Adrenal gland (tissue), 9 donors: ENCODE measurements at regions not wholly inside any gene's neighbourhood (a gene's known extent, or its start where the extent isn't known, plus 50 kb on each side); places are given as distances from the start of the nearest gene placed in this dataset.
"Not testable (repeated sequence)": the region's sequence is repeated elsewhere in the genome, so short reads cannot be mapped to it uniquely, and the experiment has no call there.

Experiments used
- DNase-seq, 7 donors: peaks; one replicate each; pipeline ENCODE4 v3.0.0-alpha.2; 2019 to 2020
- H3K27ac ChIP-seq, 5 donors: fragments of 200-600 bp; sonication (generic) in 4 of 5; 1 replicate in 3 of 5; 2 replicates in 2 of 5; pipeline versions ENCODE4 v1.5.1 to v1.8.0; 2016 to 2020; ENCODE audit warnings: mild to moderate bottlenecking in 1 of 5
- H3K27me3 ChIP-seq: fragments of 200-600 bp; 2 replicates; pipeline ENCODE4 v1.8.0; 2021
- H3K36me3 ChIP-seq, 2 donors: fragments of 200-600 bp; replicated peaks in 1 of 2; 1 replicate in 1 of 2; 2 replicates in 1 of 2; pipeline versions ENCODE4 v1.5.1 to v1.8.0; 2018 to 2022
- H3K4me1 ChIP-seq, 2 donors: fragments of 200-600 bp; replicated peaks in 1 of 2; 1 replicate in 1 of 2; 2 replicates in 1 of 2; pipeline versions ENCODE4 v1.5.1 to v1.8.0; 2018 to 2021
- H3K4me3 ChIP-seq, 4 donors: fragments of 200-600 bp; sonication (generic) in 3 of 4; one replicate each; pipeline ENCODE4 v1.5.1; 2016 to 2018
- H3K9me3 ChIP-seq, 3 donors: fragments of 200-600 bp; sonication (generic) in 1 of 3; replicated peaks in 1 of 3; 1 replicate in 2 of 3; 2 replicates in 1 of 3; pipeline versions ENCODE4 v1.5.1 to v1.8.0; 2016 to 2021
- POLR2A ChIP-seq, 2 donors: fragments of 450-650 bp; IDR thresholded peaks; one replicate each; pipeline ENCODE4 v1.6.1; 2017; ENCODE audit warnings: antibody characterized with exemption in 2 of 2, mild to moderate bottlenecking in 2 of 2, moderate library complexity in 1 of 2
- WGBS, 4 donors: extraction: QIAGEN DNeasy Blood & Tissue Kit in 2 of 4; methylation state at CpG; one replicate each; pipeline versions ENCODE4 v1.1.5 to v1.1.7; 2013 to 2017; 5-methylcytosine and 5-hydroxymethylcytosine counted together
- intact Hi-C, 2 donors: fragments of 100-400 bp; cut with DNase I; formaldehyde crosslinking; loops; one replicate each; pipeline versions ENCODE4 v1.14.1 to v1.15.0; 2022 to 2023
- TF ChIP-seq, protein P1 (sequence below), 6 experiments: fragments of 450-650 bp in 4 of 6; fragments of 200-600 bp in 2 of 6; sonication (generic) in 1 of 6; IDR thresholded peaks; 1 replicate in 5 of 6; 2 replicates in 1 of 6; pipeline versions ENCODE4 v1.5.1 to v1.8.0; 2016 to 2021; ENCODE audit warnings: antibody characterized with exemption in 6 of 6, mild to moderate bottlenecking in 2 of 6, moderate library complexity in 1 of 6
- donor health status: healthy with polysubstance abuse.
- donor health status: Bipolar disorder and iron deficiency.
- donor health status: DM: yes; HTN: yes; CAD: no.
- donor health status: DM: no; HTN: no; CAD: no.
- donor health status: DM: no; HTN: no; CAD: no.

DNA sequence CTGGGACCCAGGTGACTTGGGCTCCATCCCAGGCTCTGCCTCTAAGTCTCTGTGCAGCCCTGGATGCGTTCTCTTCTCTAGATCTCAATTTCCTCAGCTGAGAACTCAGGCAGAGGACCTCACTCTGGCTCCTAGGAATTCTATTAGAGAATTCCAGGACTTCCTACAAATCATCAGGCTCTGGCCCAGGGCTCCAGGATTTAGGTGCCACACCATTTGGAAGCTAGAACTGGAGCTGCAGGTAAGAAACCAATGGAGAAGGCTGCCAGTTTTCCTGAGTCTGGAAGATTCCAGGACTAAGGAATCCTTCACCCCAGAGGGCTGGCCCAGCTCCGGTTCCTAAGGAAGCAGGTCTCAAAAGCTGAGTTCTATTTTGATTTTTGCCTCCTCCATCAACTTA, 189.8 kb upstream of the CDH5 start:
- no peak for TF ChIP-seq POLR2A (IDR thresholded peaks at IDR 0.05)
- TF ChIP-seq, protein P1, sequence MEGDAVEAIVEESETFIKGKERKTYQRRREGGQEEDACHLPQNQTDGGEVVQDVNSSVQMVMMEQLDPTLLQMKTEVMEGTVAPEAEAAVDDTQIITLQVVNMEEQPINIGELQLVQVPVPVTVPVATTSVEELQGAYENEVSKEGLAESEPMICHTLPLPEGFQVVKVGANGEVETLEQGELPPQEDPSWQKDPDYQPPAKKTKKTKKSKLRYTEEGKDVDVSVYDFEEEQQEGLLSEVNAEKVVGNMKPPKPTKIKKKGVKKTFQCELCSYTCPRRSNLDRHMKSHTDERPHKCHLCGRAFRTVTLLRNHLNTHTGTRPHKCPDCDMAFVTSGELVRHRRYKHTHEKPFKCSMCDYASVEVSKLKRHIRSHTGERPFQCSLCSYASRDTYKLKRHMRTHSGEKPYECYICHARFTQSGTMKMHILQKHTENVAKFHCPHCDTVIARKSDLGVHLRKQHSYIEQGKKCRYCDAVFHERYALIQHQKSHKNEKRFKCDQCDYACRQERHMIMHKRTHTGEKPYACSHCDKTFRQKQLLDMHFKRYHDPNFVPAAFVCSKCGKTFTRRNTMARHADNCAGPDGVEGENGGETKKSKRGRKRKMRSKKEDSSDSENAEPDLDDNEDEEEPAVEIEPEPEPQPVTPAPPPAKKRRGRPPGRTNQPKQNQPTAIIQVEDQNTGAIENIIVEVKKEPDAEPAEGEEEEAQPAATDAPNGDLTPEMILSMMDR (IDR thresholded peaks at IDR 0.05) = no peak
- Histone ChIP-seq H3K4me1 (no peaks in the 10 kb centered on the region), H3K27ac (no peak overlapping the region), H3K36me3 (no peaks in the 10 kb centered on the region), H3K9me3 (no peaks in the 10 kb centered on the region), H3K4me3 (no peak overlapping the region), H3K27me3 (no peaks in the 10 kb centered on the region)
- WGBS, 4 donors = 90 to 96% (median 92%) methylated on average over 2 of the region's 2 CpGs
- intact Hi-C loops = no loop called here
- no peak for DNase-seq

DNA sequence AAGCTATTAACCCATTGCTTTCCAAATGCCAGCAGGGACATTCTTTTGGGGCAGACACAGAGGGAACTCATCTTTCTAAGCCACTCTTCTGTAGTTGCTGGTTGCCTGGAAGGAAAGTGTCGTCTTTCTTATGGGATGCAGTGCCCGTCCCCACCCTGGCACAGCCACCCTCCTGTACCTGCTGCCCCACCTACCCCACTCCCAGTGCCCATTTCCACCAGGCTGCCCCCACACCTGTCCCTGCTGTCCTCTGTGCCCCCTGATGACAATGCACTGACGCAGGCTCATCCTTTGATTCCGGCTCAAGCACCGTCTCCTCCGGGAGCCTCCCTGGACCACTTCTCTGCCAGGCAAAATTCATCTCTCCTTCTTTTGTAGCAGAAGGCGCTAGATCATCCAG, 190.4 kb upstream of the CDH5 start:
- Histone ChIP-seq H3K27ac (no peak overlapping the region), H3K4me1 (no peaks in the 10 kb centered on the region), H3K4me3 (no peak overlapping the region), H3K9me3 (no peaks in the 10 kb centered on the region), H3K36me3 (no peaks in the 10 kb centered on the region), H3K27me3 (no peaks in the 10 kb centered on the region)
- intact Hi-C loops = no loop called here
- WGBS, 4 donors = 87 to 95% (median 93%) methylated on average over 7 of the region's 7 CpGs
- no peak for TF ChIP-seq POLR2A (IDR thresholded peaks at IDR 0.05)
- TF ChIP-seq, protein P1 (IDR thresholded peaks at IDR 0.05) = no peak
- no peak for DNase-seq

DNA sequence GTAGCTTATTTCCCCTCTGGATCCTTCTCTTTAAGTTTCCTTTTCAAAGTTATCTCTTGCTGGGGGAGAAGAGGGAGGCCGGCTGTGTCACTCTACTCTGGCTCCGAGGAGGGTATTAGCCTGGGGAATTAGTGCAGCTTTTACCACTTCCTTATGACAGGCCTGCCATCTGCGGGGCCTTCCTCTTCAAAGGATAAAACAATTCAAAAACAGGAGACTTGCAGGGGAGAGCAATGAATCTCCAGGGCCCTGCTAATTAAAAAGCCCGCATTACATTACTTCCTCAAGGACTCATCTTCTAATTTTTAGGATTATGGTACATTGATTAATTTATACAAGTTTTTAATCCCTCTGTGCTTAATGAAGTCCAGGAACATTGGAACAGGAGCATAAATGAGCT, 190.9 kb upstream of the CDH5 start:
- Histone ChIP-seq H3K27ac (no peak overlapping the region), H3K4me1 (no peaks in the 10 kb centered on the region), H3K27me3 (no peaks in the 10 kb centered on the region), H3K4me3 (no peak overlapping the region), H3K9me3 (no peaks in the 10 kb centered on the region), H3K36me3 (no peaks in the 10 kb centered on the region)
- TF ChIP-seq, protein P1 (IDR thresholded peaks at IDR 0.05) = no peak
- TF ChIP-seq POLR2A (IDR thresholded peaks at IDR 0.05) = no peak
- intact Hi-C loops = no loop called here
- no peak for DNase-seq
- WGBS, 4 donors = 56 to 65% (median 64%) methylated on average over 4 of the region's 4 CpGs

DNA sequence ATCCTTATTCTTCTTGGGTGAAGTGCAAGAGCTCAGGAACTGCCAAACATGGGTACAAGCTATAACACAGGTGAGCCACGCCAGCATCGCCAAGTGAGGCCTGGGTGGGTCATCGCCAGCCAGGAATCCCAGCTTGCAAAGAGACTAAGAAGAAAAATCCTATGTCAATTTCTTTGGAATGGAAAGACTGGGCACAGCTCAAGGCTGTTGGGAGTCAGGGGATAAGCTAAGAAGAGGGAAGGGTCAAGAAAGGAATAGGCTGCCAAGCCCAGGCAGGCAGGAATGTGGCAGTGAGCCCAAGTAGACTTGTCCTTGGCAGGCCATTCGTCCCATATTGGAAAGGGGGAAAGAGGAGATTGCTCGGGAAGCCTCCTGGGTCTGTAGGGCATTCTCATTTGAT, 191.4 kb upstream of the CDH5 start:
- Histone ChIP-seq H3K4me1 (no peaks in the 10 kb centered on the region), H3K27me3 (no peaks in the 10 kb centered on the region), H3K9me3 (no peaks in the 10 kb centered on the region), H3K4me3 (no peak overlapping the region), H3K27ac (no peak overlapping the region), H3K36me3 (no peaks in the 10 kb centered on the region)
- DNase-seq = no peak
- 75 to 84% (median 81%) methylated on average over 5 of the region's 5 CpGs for WGBS, 4 donors
- intact Hi-C loops = no loop called here
- TF ChIP-seq POLR2A (IDR thresholded peaks at IDR 0.05) = no peak
- TF ChIP-seq, protein P1 (IDR thresholded peaks at IDR 0.05) = no peak

DNA sequence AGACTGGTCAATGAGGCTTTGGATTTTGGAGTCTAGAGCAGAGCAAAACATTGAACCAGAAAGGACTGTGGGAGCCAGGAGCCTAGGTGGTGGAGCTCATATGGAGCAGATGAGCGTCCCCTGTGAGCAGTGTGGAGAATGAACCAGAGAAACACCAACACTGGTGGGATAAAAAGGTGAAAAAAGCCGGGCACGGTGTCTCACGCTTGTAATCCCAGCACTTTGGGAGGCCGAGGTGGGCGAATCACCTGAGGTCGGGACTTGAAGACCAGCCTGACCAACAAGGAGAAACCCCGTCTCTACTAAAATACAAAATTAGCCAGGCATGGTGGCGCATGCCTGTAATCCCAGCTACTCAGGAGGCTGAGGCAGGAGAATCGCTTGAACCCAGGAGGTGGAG, 192.7 kb upstream of the CDH5 start:
- H3K27ac ChIP-seq, H3K4me3 ChIP-seq, DNase-seq, H3K9me3 ChIP-seq, H3K4me1 ChIP-seq, H3K36me3 ChIP-seq, intact Hi-C loops, H3K27me3 ChIP-seq: not testable (repeated sequence)
- WGBS, 4 donors = 93 to 97% (median 94%) methylated on average over 10 of the region's 10 CpGs

DNA sequence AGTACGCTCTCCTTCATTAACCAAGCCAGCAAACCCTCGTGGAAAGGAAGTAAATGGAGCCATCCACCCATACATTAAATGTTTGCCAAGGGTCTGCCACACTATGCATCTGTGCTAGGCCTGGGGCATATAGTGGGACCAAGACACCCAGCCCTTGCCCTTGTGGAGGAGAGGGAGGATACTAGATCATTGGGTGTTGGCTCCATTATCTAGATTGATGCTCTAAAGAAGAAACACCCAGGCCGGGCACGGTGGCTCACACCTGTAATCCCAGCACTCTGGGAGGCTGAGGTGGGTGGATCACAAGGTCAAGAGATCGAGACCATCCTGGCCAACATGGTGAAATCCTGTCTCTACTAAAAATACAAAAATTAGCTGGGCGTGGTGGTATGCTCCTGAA, 193.3 kb upstream of the CDH5 start:
- H3K27ac ChIP-seq, H3K36me3 ChIP-seq, H3K4me3 ChIP-seq, DNase-seq, H3K9me3 ChIP-seq, H3K4me1 ChIP-seq, H3K27me3 ChIP-seq, intact Hi-C loops: not testable (repeated sequence)
- 89 to 98% (median 95%) methylated on average over 5 to 6 of the region's 6 CpGs for WGBS, 4 donors
